PC-3 (cell line): ENCODE measurements at regions not wholly inside any gene's neighbourhood (a gene's known extent, or its start where the extent isn't known, plus 50 kb on each side); places are given as distances from the start of the nearest gene placed in this dataset.
"Not testable (repeated sequence)": the region's sequence is repeated elsewhere in the genome, so short reads cannot be mapped to it uniquely, and the experiment has no call there.

ENCODE experiments used
- ATAC-seq: fragments of 200-7000 bp; cut with Tn5 transposase; 2 replicates; pipeline ENCODE4 v1.9.1; 2020; ENCODE audit warnings: mild to moderate bottlenecking, moderate library complexity
- BruUV-seq: library from RNA; stranded (reverse); fragments of 400-500 nt; replicated peaks from 2 replicates; lab custom pipeline; 2021; lab: Mats Ljungman, UMichigan
- CTCF ChIA-PET: fragments of 300-600 bp; sonication (Branson Sonifier 250); formaldehyde crosslinking; loops from one replicate; lab custom pipeline; 2022; ENCODE audit warnings: antibody characterized with exemption; lab: Charles Lee
- POLR2A ChIA-PET: fragments of 300-600 bp; sonication (Branson Sonifier 250); formaldehyde crosslinking; loops from one replicate; lab custom pipeline; 2022; ENCODE audit warnings: antibody characterized with exemption; ENCODE audit not compliant: unreplicated experiment; lab: Charles Lee
- DNase-seq: peaks from one replicate; pipeline ENCODE4 v3.0.0-alpha.2; 2015
- H2AFZ ChIP-seq: fragments of 300-600 bp; sonication (generic); 2 replicates; pipeline ENCODE4 v1.6.0; 2016; ENCODE audit warnings: antibody characterized with exemption, low read length
- H3F3A ChIP-seq: fragments of 300-600 bp; sonication (generic); one replicate; pipeline ENCODE4 v1.6.0; 2017; ENCODE audit warnings: antibody characterized with exemption, low read length, control low read depth, mild to moderate bottlenecking; ENCODE audit not compliant: unreplicated experiment
- H3K27ac ChIP-seq: fragments of 300-600 bp; sonication (generic); 2 replicates; pipeline ENCODE4 v1.5.1; 2016; ENCODE audit warnings: mild to moderate bottlenecking, low read length
- H3K27me3 ChIP-seq: fragments of 300-600 bp; sonication (generic); 2 replicates; pipeline ENCODE4 v1.6.1; 2016; ENCODE audit warnings: low read length, mixed read lengths
- H3K36me3 ChIP-seq: fragments of 300-600 bp; sonication (generic); 2 replicates; pipeline ENCODE4 v1.6.1; 2016; ENCODE audit warnings: low read depth, mixed run types, low read length, mixed read lengths
- H3K4me1 ChIP-seq: fragments of 300-600 bp; sonication (generic); 2 replicates; pipeline ENCODE4 v1.5.1; 2016; ENCODE audit warnings: low read length; ENCODE audit not compliant: insufficient read depth
- H3K4me2 ChIP-seq: fragments of 300-600 bp; sonication (generic); 2 replicates; pipeline ENCODE4 v1.6.0; 2016; ENCODE audit warnings: low read length
- H3K4me3 ChIP-seq: fragments of 300-600 bp; sonication (generic); 2 replicates; pipeline ENCODE4 v1.5.1; 2016; ENCODE audit warnings: mild to moderate bottlenecking, low read length, mixed read lengths
- H3K79me2 ChIP-seq: fragments of 300-600 bp; sonication (generic); 2 replicates; pipeline ENCODE4 v1.6.1; 2017; ENCODE audit warnings: low read length, mixed read lengths
- H3K9ac ChIP-seq: fragments of 300-600 bp; sonication (generic); 2 replicates; pipeline ENCODE4 v1.6.0; 2016; ENCODE audit warnings: mild to moderate bottlenecking, low read length
- H3K9me2 ChIP-seq: fragments of 300-600 bp; sonication (generic); replicated peaks from 2 replicates; pipeline ENCODE4 v1.6.1; 2016; ENCODE audit warnings: mixed run types, low read length, mixed read lengths
- H3K9me3 ChIP-seq: fragments of 300-600 bp; sonication (generic); 2 replicates; pipeline ENCODE4 v1.6.1; 2016; ENCODE audit warnings: low read length, mixed read lengths
- H4K20me1 ChIP-seq: fragments of 300-600 bp; sonication (generic); 2 replicates; pipeline ENCODE4 v1.6.1; 2016; ENCODE audit warnings: low read length, mixed read lengths
- CTCF ChIP-seq: fragments of 300-600 bp; sonication (generic); conservative IDR thresholded peaks from 2 replicates; pipeline ENCODE4 v1.5.1; 2017; ENCODE audit warnings: antibody characterized with exemption, low read depth, mild to moderate bottlenecking, low read length
- EZH2 ChIP-seq: fragments of 300-600 bp; sonication (generic); IDR thresholded peaks from one replicate; pipeline ENCODE4 v1.6.1; 2017; ENCODE audit warnings: antibody characterized with exemption, mild to moderate bottlenecking, low read length; ENCODE audit not compliant: unreplicated experiment
- EZH2phosphoT487 ChIP-seq: fragments of 300-600 bp; sonication (generic); IDR thresholded peaks from 2 replicates; pipeline ENCODE4 v1.6.1; 2018; ENCODE audit warnings: mild to moderate bottlenecking, antibody characterized with exemption, low read length, borderline replicate concordance
- intact Hi-C: fragments of 100-400 bp; cut with micrococcal nuclease; formaldehyde crosslinking; loops from 2 replicates; pipeline ENCODE4 v1.9.0; 2023

- ChIA-PET POLR2A (no interaction called here), CTCF (no interaction called here)
- Histone ChIP-seq H3K36me3 (no peaks in the 10 kb centered on the region), H3K4me3 (no peak overlapping the region), H3K9me3 (no peaks in the 10 kb centered on the region), H4K20me1 (no peaks in the 10 kb centered on the region), H3K9me2 (no peaks in the 10 kb centered on the region), H3K4me1 (no peaks in the 10 kb centered on the region), H2AFZ (no peak overlapping the region), H3K9ac (no peak overlapping the region), H3K27me3 (no peaks in the 10 kb centered on the region), H3K79me2 (no peaks in the 10 kb centered on the region), H3F3A (no peaks in the 10 kb centered on the region), H3K4me2 (no peak overlapping the region), H3K27ac (no peak overlapping the region)
- BruUV-seq, result no TSS peak
- no peak for TF ChIP-seq EZH2phosphoT487
- TF ChIP-seq EZH2, result no peak
- TF ChIP-seq CTCF, result no peak
- no peak for ATAC-seq
- no peak for DNase-seq
- intact Hi-C loops, result no loop called here
Measured at GRCh38 chr3:20990896-20991295, 760.1 kb downstream of the ZNF385D start.

DNA sequence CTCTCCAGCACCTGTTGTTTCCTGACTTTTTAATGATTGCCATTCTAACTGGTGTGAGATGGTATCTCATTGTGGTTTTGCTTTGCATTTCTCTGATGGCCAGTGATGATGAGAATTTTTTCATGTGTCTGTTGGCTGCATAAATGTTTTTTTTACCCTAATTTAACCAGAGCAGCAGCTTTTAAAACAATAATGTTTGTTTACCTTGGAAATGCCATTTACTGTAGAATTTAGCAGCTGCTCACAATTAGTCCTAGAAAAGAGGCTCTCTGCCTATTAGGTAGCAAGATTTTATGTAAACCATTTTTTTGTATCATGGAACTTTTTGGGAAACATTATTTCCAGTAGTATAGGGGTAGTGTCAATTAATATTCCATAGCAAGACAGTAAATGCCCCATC, 761.4 kb downstream of the ZNF385D start:
- H3K79me2 ChIP-seq, DNase-seq, H3K4me1 ChIP-seq, POLR2A ChIA-PET, CTCF ChIA-PET, H3K27ac ChIP-seq, intact Hi-C loops, H3F3A ChIP-seq, H3K9me3 ChIP-seq, H2AFZ ChIP-seq, H3K27me3 ChIP-seq, ATAC-seq, H3K9ac ChIP-seq, BruUV-seq, H3K4me3 ChIP-seq, H3K4me2 ChIP-seq, H4K20me1 ChIP-seq, H3K9me2 ChIP-seq, H3K36me3 ChIP-seq: not testable (repeated sequence)

DNA sequence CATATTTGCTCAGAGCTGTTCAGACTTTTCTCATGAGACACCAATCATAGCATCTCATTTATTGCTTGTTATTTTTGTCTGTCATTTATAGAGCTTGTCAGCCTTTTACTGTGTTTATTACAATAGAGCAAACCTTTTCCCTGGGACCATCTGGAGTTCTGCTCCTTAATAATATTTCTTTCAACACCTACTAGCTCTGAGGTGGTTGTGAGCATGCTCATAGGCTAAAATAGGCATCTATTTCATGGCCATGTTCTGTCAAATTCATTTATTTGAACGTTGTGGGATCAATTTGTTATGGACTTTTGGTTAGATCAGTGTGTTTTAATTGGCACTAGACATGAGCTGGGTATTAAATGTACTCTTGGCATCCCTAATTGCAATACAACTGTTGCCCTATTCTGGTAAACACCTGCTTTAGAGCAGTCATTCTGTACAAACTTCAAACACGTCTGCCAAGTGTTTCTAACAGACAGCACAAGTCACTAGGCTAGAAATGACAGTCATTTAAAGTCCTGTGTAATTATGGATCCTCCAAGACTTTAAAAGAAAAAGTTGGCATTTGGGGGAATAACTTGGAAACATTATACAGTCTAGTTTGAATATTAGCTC, 766.3 kb downstream of the ZNF385D start:
- Histone ChIP-seq H3K27ac (no peak overlapping the region), H2AFZ (no peak overlapping the region), H3F3A (no peaks in the 10 kb centered on the region), H3K27me3 (no peaks in the 10 kb centered on the region), H3K4me3 (no peak overlapping the region), H3K79me2 (no peaks in the 10 kb centered on the region), H3K4me2 (no peak overlapping the region), H3K9ac (no peak overlapping the region), H3K36me3 (no peaks in the 10 kb centered on the region), H4K20me1 (no peaks in the 10 kb centered on the region), H3K9me2 (no peaks in the 10 kb centered on the region), H3K9me3 (no peaks in the 10 kb centered on the region), H3K4me1 (no peaks in the 10 kb centered on the region)
- DNase-seq (no peak), ATAC-seq (no peak)
- CTCF ChIA-PET, result no interaction called here
- intact Hi-C loops, result no loop called here
- POLR2A ChIA-PET, result no interaction called here
- TF ChIP-seq EZH2phosphoT487 (no peak), EZH2 (no peak), CTCF (no peak)
- BruUV-seq, result no TSS peak
